ENCODE measurements at regions not wholly inside any gene's neighbourhood (a gene's known extent, or its start where the extent isn't known, plus 50 kb on each side); places are given as distances from the start of the nearest gene placed in this dataset.

DNA sequence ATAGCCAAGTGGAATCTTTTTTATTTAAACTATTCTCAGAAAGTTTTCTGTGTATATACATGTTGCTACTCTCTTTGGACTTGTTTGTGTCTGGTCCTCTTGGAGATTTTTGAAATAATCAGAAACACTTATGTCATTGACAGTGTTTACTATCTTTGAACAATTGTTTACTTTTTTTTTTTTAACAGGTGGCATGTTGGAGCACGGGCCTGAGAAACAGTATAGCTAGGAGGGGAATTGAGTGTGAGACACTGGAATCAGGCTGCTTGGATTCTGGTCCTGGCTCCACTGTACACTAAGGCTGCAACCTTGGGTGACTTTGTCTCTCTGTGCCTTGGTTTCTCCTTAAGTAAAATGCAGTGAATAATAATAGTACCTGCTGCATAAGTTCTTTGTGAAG lies 279.6 kb downstream of the PRL start:
- no peak overlapping the region for H2AK9ac ChIP-seq (replicated peaks; ENCODE audit: low read depth, low read length, poor library complexity)
- no peak overlapping the region for H2BK15ac ChIP-seq (ENCODE audit: low read depth, low read length)
- H4K5ac ChIP-seq (ENCODE audit: low read depth, low read length), result no peak overlapping the region
- no TSS peak for BruUV-seq (replicated peaks)
- H3K36me3 ChIP-seq (ENCODE audit: control insufficient read depth, insufficient read depth, low read length), result peaks cover 5% of the 10 kb centered on the region; the same call in 1 of the 2 replicates
- peak; percentile 67 for DNase-seq
- no peak overlapping the region for H4K91ac ChIP-seq (ENCODE audit: insufficient read depth, low read depth, low read length)
- TF ChIP-seq FOS (IDR thresholded peaks at IDR 0.05; ENCODE audit: low read depth, low read length), result peak; percentile 51; the same call in 1 of the 2 replicates
- no peak for TF ChIP-seq RFX5 (IDR thresholded peaks at IDR 0.05; ENCODE audit: low read depth, low read length)
- peak; percentile 86 for TF ChIP-seq BHLHE40 (IDR thresholded peaks at IDR 0.05; ENCODE audit: low read depth, low read length)
- TF ChIP-seq RAD21 (IDR thresholded peaks at IDR 0.05; ENCODE audit: low read length), result no peak
- no peak for TF ChIP-seq RCOR1 (IDR thresholded peaks at IDR 0.05; ENCODE audit: insufficient replicate concordance, low read length)
- TF ChIP-seq MAFK (IDR thresholded peaks at IDR 0.05; ENCODE audit: low read depth, low read length), result no peak
- TF ChIP-seq, protein P1, sequence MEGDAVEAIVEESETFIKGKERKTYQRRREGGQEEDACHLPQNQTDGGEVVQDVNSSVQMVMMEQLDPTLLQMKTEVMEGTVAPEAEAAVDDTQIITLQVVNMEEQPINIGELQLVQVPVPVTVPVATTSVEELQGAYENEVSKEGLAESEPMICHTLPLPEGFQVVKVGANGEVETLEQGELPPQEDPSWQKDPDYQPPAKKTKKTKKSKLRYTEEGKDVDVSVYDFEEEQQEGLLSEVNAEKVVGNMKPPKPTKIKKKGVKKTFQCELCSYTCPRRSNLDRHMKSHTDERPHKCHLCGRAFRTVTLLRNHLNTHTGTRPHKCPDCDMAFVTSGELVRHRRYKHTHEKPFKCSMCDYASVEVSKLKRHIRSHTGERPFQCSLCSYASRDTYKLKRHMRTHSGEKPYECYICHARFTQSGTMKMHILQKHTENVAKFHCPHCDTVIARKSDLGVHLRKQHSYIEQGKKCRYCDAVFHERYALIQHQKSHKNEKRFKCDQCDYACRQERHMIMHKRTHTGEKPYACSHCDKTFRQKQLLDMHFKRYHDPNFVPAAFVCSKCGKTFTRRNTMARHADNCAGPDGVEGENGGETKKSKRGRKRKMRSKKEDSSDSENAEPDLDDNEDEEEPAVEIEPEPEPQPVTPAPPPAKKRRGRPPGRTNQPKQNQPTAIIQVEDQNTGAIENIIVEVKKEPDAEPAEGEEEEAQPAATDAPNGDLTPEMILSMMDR (conservative IDR thresholded peaks at IDR 0.05; ENCODE audit: low read depth, low read length), result no peak
- H3K9ac ChIP-seq (ENCODE audit: low read depth, low read length), result no peak overlapping the region
- H4K8ac ChIP-seq (ENCODE audit: low read depth in 2 of 2, low read length in 2 of 2), result no peak overlapping the region
- no peak overlapping the region for H2BK20ac ChIP-seq (ENCODE audit: low read depth, low read length)
- intact Hi-C loops (cut with micrococcal nuclease), result no loop called here
- ChIA-PET CTCF (interaction anchor here (0.6 kb wide), 3 partner anchors 17 to 1968 kb away, joined by 3 to 4 read pairs (median 3); no protein-coding TSS in a partner anchor), POLR2A (ENCODE audit: unreplicated experiment) (no interaction called here)
- H2BK120ac ChIP-seq (ENCODE audit: low read depth, low read length), result 0 out of 2 replicates have a peak overlapping the region, but pooled peaks have one; percentile 13
- no peak overlapping the region for H3K23ac ChIP-seq (ENCODE audit: low read depth, low read length)
- no peak overlapping the region for H2AK5ac ChIP-seq (ENCODE audit: low read depth, low read length)
- H3K4ac ChIP-seq (ENCODE audit: low read depth, low read length), result 0 out of 2 replicates have a peak overlapping the region, but pooled peaks have one; percentile 22
- H3K4me3 ChIP-seq (ENCODE audit: insufficient read depth, low read depth, low read length), result no peak overlapping the region
- no peak overlapping the region for H3K14ac ChIP-seq (replicated peaks; ENCODE audit: low read depth, low read length)
- no peaks in the 10 kb centered on the region for H4K20me1 ChIP-seq (ENCODE audit: insufficient read depth, low read length)
- dilution Hi-C loops (cut with HindIII; ENCODE audit: low sequenced_read_pairs, unreplicated experiment), result no loop called here
- H3K4me1 ChIP-seq (ENCODE audit: control insufficient read depth, insufficient read depth, low read length), result peaks cover 8% of the 10 kb centered on the region; the same call in 1 of the 2 replicates
- in situ Hi-C loops (cut with MboI; ENCODE audit: low sequenced_read_pairs), result no loop called here
- H3K27me3 ChIP-seq (ENCODE audit: control insufficient read depth, insufficient read depth, low read length), result no peaks in the 10 kb centered on the region
- H3K9me1 ChIP-seq (ENCODE audit: insufficient read depth, low read length), result no peaks in the 10 kb centered on the region; the same call in 1 of the 2 replicates
- H3K18ac ChIP-seq (ENCODE audit: low read depth, low read length), result peak overlapping the region; percentile 24
- H3K9me3 ChIP-seq (ENCODE audit: control insufficient read depth, insufficient read depth, low read length), result peaks cover 5% of the 10 kb centered on the region
- WGBS, 2 experiments (ENCODE audit: extremely low coverage in 2 of 2, insufficient read length in 1 of 2), result no CpG with 5 or more reads among the region's 1 CpG
- H3K27ac ChIP-seq (ENCODE audit: insufficient read depth, low read length), result peak overlapping the region; percentile 10; the same call in 1 of the 2 replicates
- no peak overlapping the region for H3K56ac ChIP-seq (ENCODE audit: extremely low read depth, insufficient read depth, low read length)
- no peak overlapping the region for H3K4me2 ChIP-seq (ENCODE audit: low read depth, low read length)
- peak overlapping the region; percentile 34 for H2BK5ac ChIP-seq (ENCODE audit: low read depth, low read length, poor library complexity, severe bottlenecking)
- no peaks in the 10 kb centered on the region for H3K79me1 ChIP-seq (ENCODE audit: low read depth in 1 of 2, low read length in 2 of 2)
- ATAC-seq (ENCODE audit: low read depth), result peak; percentile 72
- no peak overlapping the region for H2AFZ ChIP-seq (replicated peaks; ENCODE audit: low read length, poor library complexity)
